WTC11 (cell line): ENCODE measurements at regions not wholly inside any gene's neighbourhood (a gene's known extent, or its start where the extent isn't known, plus 50 kb on each side); places are given as distances from the start of the nearest gene placed in this dataset.

Experiments used
- ATAC-seq: fragments of 200-7000 bp; cut with Tn5 transposase; 2 replicates; pipeline ENCODE4 v1.10.0; 2021; ENCODE audit warnings: mild to moderate bottlenecking, moderate library complexity
- CTCF ChIA-PET: fragments of 300-600 bp; sonication (Branson Sonifier 250); formaldehyde crosslinking; loops from one replicate; lab custom pipeline; 2021; ENCODE audit warnings: antibody characterized with exemption; lab: Charles Lee
- POLR2A ChIA-PET: fragments of 350-600 bp; sonication (Branson Sonifier 250); formaldehyde crosslinking; loops from one replicate; lab custom pipeline; 2021; ENCODE audit warnings: antibody characterized with exemption; lab: Charles Lee
- DNase-seq: peaks from one replicate; pipeline ENCODE4 v3.0.0; 2021; ENCODE audit warnings: low spot score
- H3K27ac Mint-ChIP-seq: 2 replicates; pipeline ENCODE4 v1.8.0; 2021; ENCODE audit warnings: mixed read lengths
- H3K27me3 Mint-ChIP-seq: 2 replicates; pipeline ENCODE4 v1.8.0; 2021; ENCODE audit warnings: low read depth, mild to moderate bottlenecking, moderate library complexity, mixed read lengths
- H3K36me3 Mint-ChIP-seq: 2 replicates; pipeline ENCODE4 v1.8.0; 2021; ENCODE audit warnings: mixed read lengths
- H3K4me1 Mint-ChIP-seq: 2 replicates; pipeline ENCODE4 v1.8.0; 2022; ENCODE audit warnings: mixed read lengths
- H3K4me3 Mint-ChIP-seq: 2 replicates; pipeline ENCODE4 v1.8.0; 2021; ENCODE audit warnings: mild to moderate bottlenecking, moderate library complexity, mixed read lengths
- H3K9me3 Mint-ChIP-seq: 2 replicates; pipeline ENCODE4 v1.8.0; 2021; ENCODE audit warnings: mixed read lengths
- CTCF ChIP-seq: fragments of 200-600 bp; IDR thresholded peaks from 2 replicates; pipeline ENCODE4 v1.8.0; 2022; ENCODE audit warnings: antibody characterized with exemption
- E2F5 ChIP-seq: sonication (generic); formaldehyde crosslinking; IDR thresholded peaks from 2 replicates; pipeline ENCODE4 v1.8.1; 2022; ENCODE audit warnings: mild to moderate bottlenecking, moderate library complexity, missing genetic modification reagents
- ELF4 ChIP-seq: sonication (generic); formaldehyde crosslinking; IDR thresholded peaks from 2 replicates; pipeline ENCODE4 v1.8.1; 2022; ENCODE audit warnings: low read depth, mild to moderate bottlenecking, moderate library complexity, missing genetic modification reagents
- FOXJ3 ChIP-seq: sonication (generic); formaldehyde crosslinking; IDR thresholded peaks from 2 replicates; pipeline ENCODE4 v1.9.0; 2021; ENCODE audit warnings: missing genetic modification reagents, mild to moderate bottlenecking, borderline replicate concordance
- HMGXB4 ChIP-seq: sonication (generic); formaldehyde crosslinking; IDR thresholded peaks from 2 replicates; pipeline ENCODE4 v1.8.1; 2023; ENCODE audit warnings: mild to moderate bottlenecking, moderate library complexity, missing genetic modification reagents
- IRF1 ChIP-seq: sonication (generic); formaldehyde crosslinking; IDR thresholded peaks from 2 replicates; pipeline ENCODE4 v1.8.0; 2023; ENCODE audit warnings: missing genetic modification reagents
- IRF2 ChIP-seq: sonication (generic); formaldehyde crosslinking; IDR thresholded peaks from 2 replicates; pipeline ENCODE4 v1.8.0; 2022; ENCODE audit warnings: low read depth, missing genetic modification reagents, borderline replicate concordance
- NFATC4 ChIP-seq: fragments of 250-450 bp; sonication (Bioruptor Pico); IDR thresholded peaks from 2 replicates; pipeline ENCODE4 v1.9.0; 2021; ENCODE audit warnings: mild to moderate bottlenecking
- NFE2L1 ChIP-seq: sonication (generic); formaldehyde crosslinking; IDR thresholded peaks from 2 replicates; pipeline ENCODE4 v1.8.1; 2023; ENCODE audit warnings: missing genetic modification reagents
- NFYB ChIP-seq: sonication (generic); formaldehyde crosslinking; conservative IDR thresholded peaks from 2 replicates; pipeline ENCODE4 v1.8.0; 2022; ENCODE audit warnings: low read depth, missing genetic modification reagents
- NR3C1 ChIP-seq: sonication (generic); formaldehyde crosslinking; conservative IDR thresholded peaks from 2 replicates; pipeline ENCODE4 v1.8.1; 2023; ENCODE audit warnings: low read depth, mild to moderate bottlenecking, missing genetic modification reagents
- RELA ChIP-seq: sonication (generic); formaldehyde crosslinking; IDR thresholded peaks from 2 replicates; pipeline ENCODE4 v1.8.1; 2022; ENCODE audit warnings: missing genetic modification reagents, mild to moderate bottlenecking, borderline replicate concordance
- SP1 ChIP-seq: sonication (generic); formaldehyde crosslinking; conservative IDR thresholded peaks from 2 replicates; pipeline ENCODE4 v1.8.1; 2022; ENCODE audit warnings: missing genetic modification reagents
- USF1 ChIP-seq: sonication (generic); formaldehyde crosslinking; IDR thresholded peaks from 2 replicates; pipeline ENCODE4 v1.8.0; 2022; ENCODE audit warnings: mild to moderate bottlenecking, missing genetic modification reagents
- ZNF263 ChIP-seq: sonication (generic); formaldehyde crosslinking; IDR thresholded peaks from 2 replicates; pipeline ENCODE4 v1.8.1; 2022; ENCODE audit warnings: low read depth, mild to moderate bottlenecking, moderate library complexity, missing genetic modification reagents
- ZNF416 ChIP-seq: fragments of 250-450 bp; sonication (Bioruptor Pico); IDR thresholded peaks from 2 replicates; pipeline ENCODE4 v1.9.0; 2021; ENCODE audit warnings: mild to moderate bottlenecking, inconsistent platforms
- ZNF532 ChIP-seq: fragments of 250-450 bp; sonication (Bioruptor Pico); IDR thresholded peaks from 2 replicates; pipeline ENCODE4 v1.9.0; 2021; ENCODE audit warnings: mild to moderate bottlenecking, borderline replicate concordance
- ZSCAN18 ChIP-seq: fragments of 250-450 bp; sonication (Bioruptor Pico); IDR thresholded peaks from 2 replicates; pipeline ENCODE4 v2.1.2; 2022; ENCODE audit warnings: mild to moderate bottlenecking, moderate library complexity

GRCh38 chr14:26081043-26081442 lies 516.8 kb downstream of the NOVA1 start:
- ChIA-PET CTCF (no interaction called here), POLR2A (no interaction called here)
- Mint-ChIP-seq H3K36me3 (no peaks in the 10 kb centered on the region), H3K27ac (no peak overlapping the region), H3K4me3 (no peak overlapping the region), H3K27me3 (peaks cover 23% of the 10 kb centered on the region), H3K4me1 (peaks cover 5% of the 10 kb centered on the region), H3K9me3 (peaks cover 9% of the 10 kb centered on the region)
- TF ChIP-seq ZNF263: no peak
- no peak for TF ChIP-seq HMGXB4
- no peak for TF ChIP-seq NR3C1
- no peak for TF ChIP-seq RELA
- ATAC-seq: no peak
- no peak for DNase-seq

- ATAC-seq (no peak), DNase-seq (no peak)
- TF ChIP-seq NFATC4 (CRISPR knock-in tag) (no peak), E2F5 (CRISPR knock-in tag) (no peak), NFYB (CRISPR knock-in tag) (no peak), ZSCAN18 (no peak), CTCF (no peak), ELF4 (no peak), USF1 (CRISPR knock-in tag) (no peak), IRF2 (CRISPR knock-in tag) (no peak), ZNF532 (no peak), FOXJ3 (CRISPR knock-in tag) (no peak), NFE2L1 (CRISPR knock-in tag) (no peak), IRF1 (CRISPR knock-in tag) (no peak), ZNF416 (CRISPR knock-in tag) (no peak), SP1 (CRISPR knock-in tag) (no peak)
- CTCF ChIA-PET: interaction anchor here (1.0 to 1.4 kb wide), 2 partner anchors 70 to 85 kb away, joined by 3 to 5 read pairs; no protein-coding TSS in a partner anchor
- Mint-ChIP-seq H3K27ac (no peak overlapping the region), H3K36me3 (no peaks in the 10 kb centered on the region), H3K9me3 (peaks cover 5% of the 10 kb centered on the region; the same call in 1 of the 2 replicates), H3K27me3 (peaks cover 7% of the 10 kb centered on the region; the same call in 1 of the 2 replicates), H3K4me3 (no peak overlapping the region), H3K4me1 (peaks cover 8% of the 10 kb centered on the region)
- POLR2A ChIA-PET: no interaction called here
Measured at GRCh38 chr14:26078561-26078960, 519.3 kb downstream of the NOVA1 start.
